Heart left ventricle (tissue), 16 donors: ENCODE measurements at regions not wholly inside any gene's neighbourhood (a gene's known extent, or its start where the extent isn't known, plus 50 kb on each side); places are given as distances from the start of the nearest gene placed in this dataset.

ENCODE experiments used
- ATAC-seq, 4 donors: fragments of 200-7000 bp; cut with Tn5 transposase; one replicate each; pipeline ENCODE4 v1.9.1; 2020 to 2022; ENCODE audit warnings: moderate library complexity in 4 of 4, mild to moderate bottlenecking in 3 of 4, moderate number of reproducible peaks in 1 of 4
- DNase-seq, 5 donors: peaks; one replicate each; pipeline ENCODE4 v3.0.0-alpha.2; 2020
- H3K27ac ChIP-seq, 12 donors: fragments of 200-600 bp; sonication (generic) in 4 of 12; one replicate each; pipeline versions ENCODE4 v1.5.0 to v1.8.0; 2016 to 2022; ENCODE audit warnings: mild to moderate bottlenecking in 2 of 12
- H3K27me3 ChIP-seq, 9 donors: fragments of 200-600 bp; sonication (generic) in 2 of 9; one replicate each; pipeline versions ENCODE4 v1.5.1 to v1.8.0; 2016 to 2022; ENCODE audit warnings: mild to moderate bottlenecking in 3 of 9
- H3K36me3 ChIP-seq, 9 donors: fragments of 200-600 bp; sonication (generic) in 2 of 9; one replicate each; pipeline versions ENCODE4 v1.5.0 to v1.8.0; 2018 to 2022; ENCODE audit warnings: mild to moderate bottlenecking in 2 of 9
- H3K4me1 ChIP-seq, 12 donors: fragments of 200-600 bp; sonication (generic) in 4 of 12; one replicate each; pipeline versions ENCODE4 v1.5.0 to v1.8.0; 2016 to 2022; ENCODE audit warnings: mild to moderate bottlenecking in 3 of 12
- H3K4me3 ChIP-seq, 12 donors: fragments of 200-600 bp; sonication (generic) in 4 of 12; one replicate each; pipeline versions ENCODE4 v1.5.0 to v1.8.0; 2017 to 2022; ENCODE audit warnings: mild to moderate bottlenecking in 9 of 12, moderate library complexity in 4 of 12
- H3K9me3 ChIP-seq, 12 donors: fragments of 200-600 bp; sonication (generic) in 4 of 12; one replicate each; pipeline versions ENCODE4 v1.5.0 to v1.8.0; 2016 to 2022; ENCODE audit warnings: mild to moderate bottlenecking in 1 of 12
- POLR2A ChIP-seq, 2 donors: fragments of 450-650 bp; IDR thresholded peaks; one replicate each; pipeline ENCODE4 v1.6.1; 2017; ENCODE audit warnings: antibody characterized with exemption in 2 of 2, mild to moderate bottlenecking in 2 of 2, moderate library complexity in 2 of 2
- WGBS, 4 donors: extraction: QIAGEN DNeasy Blood & Tissue Kit in 2 of 4; methylation state at CpG; one replicate each; pipeline versions ENCODE4 v1.1.5 to v1.1.7; 2013 to 2018; 5-methylcytosine and 5-hydroxymethylcytosine counted together
- intact Hi-C, 10 donors: fragments of 100-400 bp; cut with DNase I; formaldehyde crosslinking; loops; one replicate each; pipeline versions ENCODE4 v1.11.1 to v1.14.2; 2022
- TF ChIP-seq, protein P1 (sequence below), 12 donors: fragments of 200-600 bp; sonication (generic) in 4 of 12; IDR thresholded peaks; one replicate each; pipeline versions ENCODE4 v1.5.0 to v1.8.0; 2018 to 2022; ENCODE audit warnings: antibody characterized with exemption in 12 of 12, mild to moderate bottlenecking in 5 of 12
- donor health status: ischemic (EF 13 %, LVEDD 7.1; RV severe dilation, severe dysfunction).
- donor health status: healthy with polysubstance abuse.
- donor health status: DM: no; HTN: yes; CAD: no.
- donor health status: DM: no; HTN: no; CAD: no.
- donor health status: ischemic (EF 25% LVEDD 6.9; RV normal size, moderate dysfunction).
- donor health status: ischemic (EF 25% LVEDD 5.7; RV mildly dilated, moderate dysfunction).
- donor health status: healthy.
- donor health status: DM: yes; HTN: yes; CAD: no.
- donor health status: ischemic (EF 35%, LVEDD 5.7; RV mildly dilated, moderate dysfunction).
- donor health status: nonischemic (EF 11% LVEDD 7.7; RV severe dilation, severe dysfunction).
- donor health status: DM: yes; HTN: yes; CAD: no.
- donor health status: PGD.
- donor health status: ischemic (EF 29% LVEDD 5.4; RV normal size, mild dysfunction).
- donor health status: nonischemic (EF 23%, LVEDD 6.1; RV moderate dilation, normal function).

DNA sequence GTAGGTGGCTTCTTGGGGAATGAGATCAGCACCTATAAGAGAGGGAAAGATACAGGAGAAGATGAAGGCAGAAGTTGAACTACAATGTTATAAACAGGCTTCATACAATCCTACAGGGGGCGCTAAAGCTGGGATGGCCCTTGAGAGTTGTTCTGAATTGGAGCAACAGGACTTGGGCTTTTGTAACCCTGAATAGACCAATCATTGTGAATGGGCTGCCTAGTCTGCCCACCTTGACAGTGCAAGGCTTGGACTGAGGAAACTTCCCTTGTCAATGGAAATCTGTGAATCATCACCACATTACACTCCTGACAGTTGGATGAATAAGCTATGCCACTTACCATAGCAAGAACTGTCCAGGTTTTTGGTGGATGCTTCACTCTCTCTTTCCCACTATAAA is 306.1 kb downstream of the KCNC2 start:
- Histone ChIP-seq H3K9me3 (no peaks in the 10 kb centered on the region), H3K4me3 (no peak overlapping the region), H3K27me3 (no peaks in the 10 kb centered on the region), H3K36me3 (no peaks in the 10 kb centered on the region), H3K4me1 (no peaks in the 10 kb centered on the region), H3K27ac (no peak overlapping the region)
- WGBS, 4 donors = 0 to 10% (median 2%) methylated on average over 1 of the region's 1 CpG
- no peak for ATAC-seq
- DNase-seq = no peak
- intact Hi-C loops = no loop called here
- TF ChIP-seq POLR2A (IDR thresholded peaks at IDR 0.05) = no peak
- TF ChIP-seq, protein P1, sequence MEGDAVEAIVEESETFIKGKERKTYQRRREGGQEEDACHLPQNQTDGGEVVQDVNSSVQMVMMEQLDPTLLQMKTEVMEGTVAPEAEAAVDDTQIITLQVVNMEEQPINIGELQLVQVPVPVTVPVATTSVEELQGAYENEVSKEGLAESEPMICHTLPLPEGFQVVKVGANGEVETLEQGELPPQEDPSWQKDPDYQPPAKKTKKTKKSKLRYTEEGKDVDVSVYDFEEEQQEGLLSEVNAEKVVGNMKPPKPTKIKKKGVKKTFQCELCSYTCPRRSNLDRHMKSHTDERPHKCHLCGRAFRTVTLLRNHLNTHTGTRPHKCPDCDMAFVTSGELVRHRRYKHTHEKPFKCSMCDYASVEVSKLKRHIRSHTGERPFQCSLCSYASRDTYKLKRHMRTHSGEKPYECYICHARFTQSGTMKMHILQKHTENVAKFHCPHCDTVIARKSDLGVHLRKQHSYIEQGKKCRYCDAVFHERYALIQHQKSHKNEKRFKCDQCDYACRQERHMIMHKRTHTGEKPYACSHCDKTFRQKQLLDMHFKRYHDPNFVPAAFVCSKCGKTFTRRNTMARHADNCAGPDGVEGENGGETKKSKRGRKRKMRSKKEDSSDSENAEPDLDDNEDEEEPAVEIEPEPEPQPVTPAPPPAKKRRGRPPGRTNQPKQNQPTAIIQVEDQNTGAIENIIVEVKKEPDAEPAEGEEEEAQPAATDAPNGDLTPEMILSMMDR (IDR thresholded peaks at IDR 0.05) = peak in 1 of 12 donors; percentile 14

DNA sequence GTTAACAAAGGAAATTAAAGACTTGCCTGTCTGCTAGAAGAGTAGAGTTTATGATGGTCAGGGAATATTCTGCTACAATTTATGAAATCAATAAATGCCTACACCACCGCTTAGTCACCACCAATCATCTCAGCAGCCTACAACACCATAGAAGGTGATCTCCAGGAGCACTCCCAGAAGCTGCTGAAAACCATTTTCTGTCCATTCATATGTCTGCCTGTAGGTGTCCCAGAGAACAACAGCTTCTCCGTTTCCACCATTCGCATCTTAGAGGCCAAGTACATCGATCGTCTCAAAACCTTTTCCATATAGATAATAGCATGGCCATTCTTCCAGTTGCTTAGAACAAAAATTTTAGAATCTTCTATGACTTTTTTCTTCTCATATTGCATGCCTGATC is 303.4 kb downstream of the KCNC2 start:
- DNase-seq = no peak
- Histone ChIP-seq H3K4me1 (no peaks in the 10 kb centered on the region), H3K27me3 (no peaks in the 10 kb centered on the region), H3K36me3 (no peaks in the 10 kb centered on the region), H3K27ac (no peak overlapping the region), H3K9me3 (no peaks in the 10 kb centered on the region), H3K4me3 (no peak overlapping the region)
- intact Hi-C loops = no loop called here
- TF ChIP-seq, protein P1 (IDR thresholded peaks at IDR 0.05) = no peak
- TF ChIP-seq POLR2A (IDR thresholded peaks at IDR 0.05) = no peak
- ATAC-seq = no peak
- 79 to 88% (median 84%) methylated on average over 5 of the region's 5 CpGs for WGBS, 4 donors

GRCh38 chr12:74910831-74911230 is 298.8 kb downstream of the KCNC2 start:
- Histone ChIP-seq H3K27ac (no peak overlapping the region), H3K27me3 (no peaks in the 10 kb centered on the region), H3K4me3 (no peak overlapping the region), H3K4me1 (no peaks in the 10 kb centered on the region), H3K9me3 (no peaks in the 10 kb centered on the region), H3K36me3 (no peaks in the 10 kb centered on the region)
- DNase-seq = no peak
- intact Hi-C loops = no loop called here
- TF ChIP-seq, protein P1 (IDR thresholded peaks at IDR 0.05) = no peak
- TF ChIP-seq POLR2A (IDR thresholded peaks at IDR 0.05) = no peak
- ATAC-seq = no peak
- WGBS, 4 donors = 82 to 87% (median 85%) methylated on average over 3 of the region's 3 CpGs

GRCh38 chr12:74914378-74914777 is 295.3 kb downstream of the KCNC2 start:
- H3K27me3 ChIP-seq = no peaks in the 10 kb centered on the region
- no peaks in the 10 kb centered on the region for H3K9me3 ChIP-seq
- no peak overlapping the region for H3K27ac ChIP-seq
- ATAC-seq (no peak), DNase-seq (no peak)
- no peaks in the 10 kb centered on the region for H3K4me1 ChIP-seq
- 49 to 86% (median 77%) methylated on average over 3 of the region's 3 CpGs for WGBS, 4 donors
- TF ChIP-seq, protein P1 (IDR thresholded peaks at IDR 0.05) = no peak
- TF ChIP-seq POLR2A (IDR thresholded peaks at IDR 0.05) = no peak
- H3K4me3 ChIP-seq = no peak overlapping the region
- no peaks in the 10 kb centered on the region for H3K36me3 ChIP-seq
- intact Hi-C loops = no loop called here
